SK-N-SH treated with all-trans-retinoic acid at 6 μM for 48 hours (cell line): ENCODE measurements at regions not wholly inside any gene's neighbourhood (a gene's known extent, or its start where the extent isn't known, plus 50 kb on each side); places are given as distances from the start of the nearest gene placed in this dataset.

ENCODE experiments used
- ATAC-seq: fragments of 200-7000 bp; cut with Tn5 transposase; 3 replicates; pipeline ENCODE4 v1.9.1; 2020; ENCODE audit warnings: mild to moderate bottlenecking, moderate library complexity
- ARNTL ChIP-seq: fragments of 450-650 bp; formaldehyde crosslinking; IDR thresholded peaks from 2 replicates; pipeline ENCODE4 v1.5.0; 2020; ENCODE audit warnings: low read depth, mild to moderate bottlenecking, moderate library complexity, borderline replicate concordance
- BACH2 ChIP-seq: fragments of 250-450 bp; sonication (Bioruptor Pico); IDR thresholded peaks from 2 replicates; pipeline ENCODE4 v1.9.0; 2021; ENCODE audit warnings: mild to moderate bottlenecking, borderline replicate concordance
- CREB5 ChIP-seq: fragments of 250-450 bp; sonication (Bioruptor Pico); IDR thresholded peaks from 2 replicates; pipeline ENCODE4 v1.5.1; 2020; ENCODE audit warnings: low read depth, mild to moderate bottlenecking, moderate library complexity
- CSDC2 ChIP-seq: fragments of 250-450 bp; sonication (Bioruptor Pico); IDR thresholded peaks from 2 replicates; pipeline ENCODE4 v1.5.0; 2020; ENCODE audit warnings: mild to moderate bottlenecking, moderate library complexity
- CSRNP3 ChIP-seq: fragments of 250-450 bp; sonication (Bioruptor Pico); IDR thresholded peaks from 2 replicates; pipeline ENCODE4 v1.5.1; 2021; ENCODE audit warnings: mild to moderate bottlenecking, moderate library complexity
- ESRRG ChIP-seq: fragments of 250-450 bp; sonication (Bioruptor Pico); IDR thresholded peaks from 2 replicates; pipeline ENCODE4 v1.6.1; 2021; ENCODE audit warnings: mild to moderate bottlenecking
- GLIS3 ChIP-seq: fragments of 250-450 bp; sonication (Bioruptor Pico); IDR thresholded peaks from 2 replicates; pipeline ENCODE4 v1.5.0; 2020; ENCODE audit warnings: mild to moderate bottlenecking, moderate library complexity
- ISL1 ChIP-seq: fragments of 250-450 bp; sonication (Bioruptor Pico); IDR thresholded peaks from 2 replicates; pipeline ENCODE4 v2.1.2; 2022; ENCODE audit warnings: mild to moderate bottlenecking, moderate library complexity
- OSR1 ChIP-seq: fragments of 250-450 bp; sonication (Bioruptor Pico); IDR thresholded peaks from 2 replicates; pipeline ENCODE4 v1.8.0; 2022; ENCODE audit warnings: moderate library complexity, mild to moderate bottlenecking, inconsistent platforms
- PATZ1 ChIP-seq: fragments of 250-450 bp; sonication (Bioruptor Pico); IDR thresholded peaks from 2 replicates; pipeline ENCODE4 v1.8.0; 2020; ENCODE audit warnings: mild to moderate bottlenecking, moderate library complexity, borderline replicate concordance
- POU6F1 ChIP-seq: fragments of 250-450 bp; sonication (Bioruptor Pico); IDR thresholded peaks from 2 replicates; pipeline ENCODE4 v1.8.0; 2021; ENCODE audit warnings: low read depth, mild to moderate bottlenecking, moderate library complexity, borderline replicate concordance
- PPARA ChIP-seq: fragments of 250-450 bp; sonication (Bioruptor Pico); IDR thresholded peaks from 2 replicates; pipeline ENCODE4 v1.5.0; 2020; ENCODE audit warnings: mild to moderate bottlenecking, borderline replicate concordance
- RARB ChIP-seq: fragments of 250-450 bp; sonication (Bioruptor Pico); IDR thresholded peaks from 2 replicates; pipeline ENCODE4 v1.8.0; 2021; ENCODE audit warnings: mild to moderate bottlenecking, moderate library complexity
- SNAI2 ChIP-seq: fragments of 250-450 bp; sonication (Bioruptor Pico); IDR thresholded peaks from 2 replicates; pipeline ENCODE4 v1.5.0; 2020; ENCODE audit warnings: mild to moderate bottlenecking, moderate library complexity
- TCF4 ChIP-seq: fragments of 250-450 bp; sonication (Bioruptor Pico); IDR thresholded peaks from 2 replicates; pipeline ENCODE4 v1.8.0; 2021; ENCODE audit warnings: mild to moderate bottlenecking, moderate library complexity, borderline replicate concordance
- TOX ChIP-seq: fragments of 250-450 bp; sonication (Bioruptor Pico); IDR thresholded peaks from 2 replicates; pipeline ENCODE4 v1.8.0; 2021; ENCODE audit warnings: mild to moderate bottlenecking, moderate library complexity, borderline replicate concordance
- TSHZ2 ChIP-seq: fragments of 250-450 bp; sonication (Bioruptor Pico); IDR thresholded peaks from 2 replicates; pipeline ENCODE4 v1.5.0; 2020; ENCODE audit warnings: mild to moderate bottlenecking, moderate library complexity
- ZC3H10 ChIP-seq: fragments of 250-450 bp; sonication (Bioruptor Pico); IDR thresholded peaks from 2 replicates; pipeline ENCODE4 v1.5.1; 2021; ENCODE audit warnings: mild to moderate bottlenecking, moderate library complexity
- ZFP3 ChIP-seq: fragments of 250-450 bp; sonication (Bioruptor Pico); IDR thresholded peaks from 2 replicates; pipeline ENCODE4 v1.5.0; 2020; ENCODE audit warnings: mild to moderate bottlenecking, moderate library complexity
- ZFP30 ChIP-seq: fragments of 450-650 bp; formaldehyde crosslinking; IDR thresholded peaks from 2 replicates; pipeline ENCODE4 v1.5.0; 2022; ENCODE audit warnings: mild to moderate bottlenecking, moderate library complexity
- ZNF565 ChIP-seq: fragments of 450-650 bp; formaldehyde crosslinking; conservative IDR thresholded peaks from 2 replicates; pipeline ENCODE4 v1.5.0; 2020; ENCODE audit warnings: low read depth, mild to moderate bottlenecking, moderate library complexity
- ZNF70 ChIP-seq: fragments of 450-650 bp; formaldehyde crosslinking; IDR thresholded peaks from 2 replicates; pipeline ENCODE4 v1.5.0; 2020; ENCODE audit warnings: mild to moderate bottlenecking, moderate library complexity
- ZNF8 ChIP-seq: fragments of 450-650 bp; formaldehyde crosslinking; IDR thresholded peaks from 2 replicates; pipeline ENCODE4 v1.5.0; 2020; ENCODE audit warnings: mild to moderate bottlenecking, moderate library complexity

GRCh38 chr7:46607176-46607575, 686.1 kb upstream of the IGFBP3 start:
- no peak for ATAC-seq
- TF ChIP-seq BACH2 (CRISPR knock-in tag) (no peak), ZNF70 (CRISPR knock-in tag) (no peak), PATZ1 (no peak), CSRNP3 (no peak), ZC3H10 (no peak), ZFP30 (CRISPR knock-in tag) (no peak), SNAI2 (CRISPR knock-in tag) (no peak), TCF4 (CRISPR knock-in tag) (no peak), PPARA (CRISPR knock-in tag) (no peak), RARB (CRISPR knock-in tag) (no peak), ZNF565 (CRISPR knock-in tag) (no peak), ZFP3 (CRISPR knock-in tag) (no peak), CSDC2 (CRISPR knock-in tag) (no peak), OSR1 (CRISPR knock-in tag) (no peak), ISL1 (CRISPR knock-in tag) (no peak), GLIS3 (CRISPR knock-in tag) (no peak), TOX (CRISPR knock-in tag) (no peak), ZNF8 (CRISPR knock-in tag) (no peak), CREB5 (CRISPR knock-in tag) (no peak)

GRCh38 chr7:46606761-46607160, 685.7 kb upstream of the IGFBP3 start:
- ATAC-seq: no peak
- no peak for TF ChIP-seq BACH2 (CRISPR knock-in tag)
- no peak for TF ChIP-seq ZNF8 (CRISPR knock-in tag)
- TF ChIP-seq ESRRG (CRISPR knock-in tag): no peak
- TF ChIP-seq ISL1 (CRISPR knock-in tag): no peak
- TF ChIP-seq TOX (CRISPR knock-in tag): no peak
- TF ChIP-seq PPARA (CRISPR knock-in tag): no peak
- TF ChIP-seq ZFP3 (CRISPR knock-in tag): no peak
- TF ChIP-seq TSHZ2 (CRISPR knock-in tag): no peak
- TF ChIP-seq CSDC2 (CRISPR knock-in tag): no peak
- TF ChIP-seq ZFP30 (CRISPR knock-in tag): no peak
- TF ChIP-seq CSRNP3: no peak
- no peak for TF ChIP-seq ZNF565 (CRISPR knock-in tag)
- no peak for TF ChIP-seq CREB5 (CRISPR knock-in tag)
- TF ChIP-seq ARNTL: no peak
- no peak for TF ChIP-seq RARB (CRISPR knock-in tag)
- TF ChIP-seq POU6F1 (CRISPR knock-in tag): no peak
- no peak for TF ChIP-seq ZC3H10
